GM18858 (cell line): ENCODE measurements at regions not wholly inside any gene's neighbourhood (a gene's known extent, or its start where the extent isn't known, plus 50 kb on each side); places are given as distances from the start of the nearest gene placed in this dataset.

Experiments used
- ATAC-seq: cut with Tn5 transposase; IDR thresholded peaks from one replicate; pipeline ENCODE4 v1.9.1; 2021; ENCODE audit not compliant: unreplicated experiment

DNA sequence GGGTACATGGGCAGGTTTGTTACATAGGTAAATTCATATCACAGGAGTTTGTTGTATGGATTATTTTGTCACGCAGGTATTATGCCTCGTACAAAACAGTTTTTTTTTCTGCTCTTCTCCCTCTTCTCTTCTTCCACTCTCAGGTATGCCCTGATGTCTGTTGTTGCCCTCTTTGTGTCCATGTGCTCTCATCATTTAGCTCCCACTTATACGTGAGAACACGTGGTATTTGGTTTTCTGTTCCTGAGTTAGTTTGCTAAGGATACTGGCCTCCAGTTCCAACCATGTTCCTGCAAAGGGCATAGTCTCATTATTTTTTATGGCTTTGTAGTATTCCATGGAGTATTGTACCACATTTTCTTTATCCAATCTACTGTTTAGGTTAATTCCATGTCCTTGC, 65.7 kb downstream of the UNC5CL start:
- no peak for ATAC-seq

DNA sequence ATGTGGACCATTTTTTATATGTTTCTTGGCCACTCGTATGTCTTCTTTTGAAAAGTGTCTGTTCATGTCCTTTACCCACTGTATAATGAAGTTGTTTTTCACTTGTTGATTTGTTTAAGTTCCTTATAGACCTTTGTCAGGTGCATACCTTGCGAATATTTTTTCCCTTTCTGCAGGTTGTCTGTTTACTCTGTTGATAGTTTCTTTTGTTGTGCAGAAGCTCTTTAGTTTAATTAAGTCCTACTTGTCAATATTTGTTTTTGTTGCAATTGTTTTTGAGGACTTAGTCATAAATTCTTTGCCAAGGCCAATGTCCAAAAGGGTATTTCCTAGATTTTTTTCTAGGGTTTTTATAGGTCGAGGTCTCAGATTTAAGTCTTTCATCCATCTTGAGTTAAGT, 66.2 kb downstream of the UNC5CL start:
- ATAC-seq = no peak

DNA sequence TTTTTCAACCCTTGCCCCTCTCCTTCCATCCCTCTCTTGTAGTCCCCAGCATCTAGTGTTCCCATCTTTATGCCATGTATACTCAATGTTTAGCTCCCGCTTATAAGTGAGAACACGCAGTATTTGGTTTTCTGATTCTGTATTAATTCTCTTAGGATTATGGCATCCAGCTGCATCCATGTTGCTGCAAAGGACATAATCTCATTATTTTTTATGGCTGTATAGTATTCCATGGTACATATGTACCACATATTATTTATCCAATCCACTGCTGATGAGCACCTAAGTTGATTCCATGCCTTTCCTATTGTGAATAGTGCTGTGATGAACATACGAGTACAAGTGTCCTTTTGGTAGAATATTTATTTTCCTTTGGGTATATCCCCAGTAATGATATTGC, 66.8 kb downstream of the UNC5CL start:
- no peak for ATAC-seq

DNA sequence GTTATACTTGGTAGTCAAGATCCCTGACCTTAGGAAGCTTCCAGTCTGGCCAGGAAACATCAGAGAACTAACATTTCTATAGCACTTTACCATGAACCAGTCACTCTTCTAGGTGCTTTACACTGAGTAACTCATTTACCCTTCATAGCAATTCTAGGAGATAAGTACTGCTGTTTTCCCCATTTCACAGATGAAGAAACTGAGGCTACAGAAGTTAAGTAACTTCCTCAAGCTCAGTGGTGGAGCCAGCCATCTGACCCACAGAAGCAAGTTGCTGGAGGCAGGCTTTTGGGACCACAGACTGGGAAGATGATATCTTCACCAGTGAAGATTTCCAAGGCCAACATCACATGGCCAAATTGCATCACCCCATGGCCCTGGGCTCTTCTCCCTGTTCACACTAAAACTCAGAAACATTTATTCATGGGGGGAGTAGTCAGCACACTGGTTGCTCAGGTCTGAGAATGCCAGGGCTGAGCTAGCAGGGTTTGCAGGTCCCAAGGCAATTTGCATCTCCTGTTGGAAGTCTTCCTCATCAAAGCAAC, 70.3 kb downstream of the UNC5CL start:
- ATAC-seq = no peak

DNA sequence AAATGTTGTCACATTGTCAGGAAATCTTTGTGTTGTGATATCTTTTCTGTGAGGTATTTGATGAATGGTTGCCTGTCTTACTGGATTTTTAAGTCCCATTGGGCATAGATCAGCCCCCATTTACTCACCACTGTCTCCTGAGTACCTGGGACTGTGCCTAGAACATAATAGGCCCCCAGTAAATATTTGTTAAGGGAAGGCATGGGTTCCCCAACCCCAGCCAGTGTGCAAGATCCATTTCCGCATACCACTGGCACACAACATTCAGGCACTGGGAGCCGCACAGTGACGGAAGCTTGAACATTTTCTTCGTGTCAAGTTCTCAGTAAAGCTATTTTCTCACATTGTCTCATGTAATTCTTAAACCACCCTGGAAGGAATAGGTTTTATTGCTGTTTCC, 72.2 kb downstream of the UNC5CL start:
- no peak for ATAC-seq

DNA sequence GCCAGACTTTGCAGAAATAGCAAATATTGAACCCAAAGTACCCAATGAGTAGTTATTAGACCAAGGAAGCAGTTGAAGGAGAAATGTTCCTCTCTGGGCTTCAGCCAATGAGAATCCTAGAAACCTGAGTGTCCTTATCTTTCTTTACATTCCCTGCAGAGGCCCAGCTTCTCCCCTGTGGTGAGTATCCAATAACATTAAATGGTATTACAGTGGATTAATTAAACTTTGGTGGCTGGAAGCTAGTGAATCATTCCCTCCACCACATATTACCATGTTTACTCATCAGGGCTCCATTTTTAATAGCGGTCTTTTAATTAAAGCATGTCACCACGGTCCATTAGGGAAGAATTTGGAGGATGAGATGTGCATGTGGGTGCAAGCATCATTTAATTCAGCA, 74.0 kb downstream of the UNC5CL start:
- no peak for ATAC-seq

DNA sequence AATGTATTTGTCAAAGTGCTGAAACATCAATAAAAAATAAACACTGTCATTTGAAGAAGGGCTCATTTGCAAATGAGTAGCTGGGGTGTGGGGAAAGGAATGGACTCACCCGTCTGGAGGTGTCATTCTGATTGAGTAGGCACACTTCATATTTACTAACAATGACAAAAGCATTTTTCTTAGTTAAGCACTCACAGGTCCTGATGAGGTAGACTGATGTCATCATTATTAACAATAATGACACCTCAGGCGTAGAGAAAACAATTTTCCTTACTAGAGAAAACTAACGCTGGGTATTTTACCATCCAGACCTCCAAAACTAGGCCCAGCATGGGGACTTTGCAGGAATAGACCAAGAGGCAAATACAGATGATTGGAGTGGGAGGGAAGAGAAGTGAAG, 76.0 kb downstream of the UNC5CL start:
- ATAC-seq = no peak

DNA sequence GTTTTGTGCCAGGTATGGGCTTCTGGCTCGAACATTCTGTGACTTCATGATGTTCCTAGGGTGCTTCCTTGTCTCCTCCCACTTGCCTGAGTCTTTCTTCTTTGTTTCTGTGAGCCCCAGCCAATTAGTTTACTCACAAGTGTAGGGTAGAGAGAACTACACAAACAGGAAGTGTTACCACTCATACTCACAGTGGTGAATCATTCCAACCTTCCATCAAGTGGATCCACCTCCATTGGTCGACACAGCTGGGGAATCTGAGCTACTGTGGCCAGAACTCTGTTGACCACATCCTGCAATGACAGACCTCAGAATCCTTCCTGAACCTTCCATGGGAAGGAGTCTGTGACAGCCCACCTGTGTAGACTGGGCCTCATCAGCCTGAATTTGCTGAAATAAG, 76.8 kb downstream of the UNC5CL start:
- no peak for ATAC-seq

DNA sequence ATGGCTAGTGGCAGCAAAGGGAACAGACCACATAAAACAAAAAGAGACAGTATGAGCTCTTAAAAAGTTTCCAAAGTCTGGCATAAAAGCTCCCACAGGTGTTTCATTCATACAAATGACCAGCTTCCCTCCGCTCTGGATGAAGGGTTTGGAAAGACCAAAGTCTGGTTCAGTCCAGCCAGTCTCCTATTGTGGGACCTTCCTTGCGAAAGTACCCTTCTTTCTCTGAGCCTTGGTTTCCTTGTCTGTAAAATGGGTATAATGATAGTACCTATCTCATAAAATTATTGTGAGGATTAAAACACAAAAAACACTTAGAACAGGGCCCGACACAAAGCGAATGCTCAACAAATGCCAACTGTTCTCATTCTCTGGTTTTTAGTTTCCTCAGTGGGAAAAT, 77.2 kb downstream of the UNC5CL start:
- no peak for ATAC-seq

DNA sequence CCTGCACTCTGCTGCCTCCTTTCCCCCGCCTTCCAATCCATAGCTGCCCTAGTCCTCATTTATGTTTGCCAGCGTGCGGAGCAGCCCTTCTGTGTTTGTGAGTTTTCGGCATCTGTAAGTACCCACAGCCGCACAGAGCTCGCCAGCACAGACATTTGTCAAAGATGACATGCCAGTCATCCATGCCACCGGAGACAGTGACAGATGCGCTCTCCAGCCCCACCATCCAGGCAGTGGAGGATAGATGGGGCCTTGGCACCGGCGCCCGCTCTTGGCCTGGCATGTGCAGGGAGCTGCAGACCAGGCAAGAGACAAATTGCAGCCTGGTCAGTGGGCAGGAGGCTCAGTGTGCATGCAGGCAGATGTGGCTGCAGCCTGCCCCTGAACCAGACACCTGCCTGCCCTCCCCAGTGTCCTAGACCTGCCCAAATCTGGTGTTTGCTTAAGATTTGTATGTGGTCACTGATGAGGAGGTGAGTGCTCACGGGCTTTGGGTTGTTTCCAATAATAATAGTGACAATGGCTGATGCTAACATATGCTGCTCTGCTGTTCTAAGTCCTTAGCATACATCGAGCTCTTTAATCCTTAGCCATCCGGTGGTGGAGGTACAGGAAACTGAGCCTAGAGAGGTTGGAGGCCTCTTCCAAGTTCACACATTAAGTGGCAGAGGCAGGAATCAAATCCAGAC, 78.1 kb downstream of the UNC5CL start:
- no peak for ATAC-seq

DNA sequence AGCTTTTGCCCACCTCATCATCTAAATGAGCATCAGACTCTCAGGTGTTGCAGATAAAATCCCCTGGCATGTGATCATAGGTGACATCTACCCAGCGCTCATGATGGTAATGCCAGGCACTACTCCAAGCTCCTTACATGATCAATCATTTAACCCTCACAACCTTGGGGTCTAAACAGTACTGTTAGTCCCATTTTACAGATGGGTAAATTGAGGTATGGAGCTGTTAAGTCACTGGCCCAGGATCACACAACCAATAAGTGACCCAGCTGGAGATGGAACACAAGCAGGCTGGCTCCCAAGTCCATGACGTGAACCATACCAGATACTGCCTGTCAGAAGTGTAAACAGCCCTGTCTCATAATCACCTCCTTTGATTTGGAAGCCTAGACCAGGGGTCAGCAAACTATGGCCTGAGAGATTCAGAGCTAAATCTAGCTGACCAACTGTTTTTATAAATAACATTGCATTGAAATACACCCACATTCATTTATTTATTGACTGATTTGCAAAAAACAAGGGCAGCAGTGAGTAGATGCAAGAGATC, 79.2 kb downstream of the UNC5CL start:
- ATAC-seq = no peak

DNA sequence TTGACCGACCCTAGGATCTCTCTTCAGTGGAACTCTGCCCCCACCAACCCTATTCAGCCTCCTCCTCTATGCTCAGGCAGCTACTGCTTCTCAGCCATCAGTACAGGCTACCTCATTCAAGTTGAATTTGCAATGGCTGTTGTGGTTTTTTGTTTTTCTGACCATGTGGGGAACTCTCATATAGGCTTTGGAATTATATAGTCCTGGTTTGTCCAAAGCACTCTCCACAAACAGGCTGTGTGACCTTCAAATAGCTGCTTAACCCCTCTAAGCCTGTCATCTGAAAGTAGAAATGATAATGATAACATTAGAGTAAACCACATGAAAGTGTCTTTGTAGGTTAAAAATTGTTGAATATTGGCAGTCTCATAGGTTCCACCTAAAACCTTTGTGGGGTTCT, 80.3 kb downstream of the UNC5CL start:
- no peak for ATAC-seq

DNA sequence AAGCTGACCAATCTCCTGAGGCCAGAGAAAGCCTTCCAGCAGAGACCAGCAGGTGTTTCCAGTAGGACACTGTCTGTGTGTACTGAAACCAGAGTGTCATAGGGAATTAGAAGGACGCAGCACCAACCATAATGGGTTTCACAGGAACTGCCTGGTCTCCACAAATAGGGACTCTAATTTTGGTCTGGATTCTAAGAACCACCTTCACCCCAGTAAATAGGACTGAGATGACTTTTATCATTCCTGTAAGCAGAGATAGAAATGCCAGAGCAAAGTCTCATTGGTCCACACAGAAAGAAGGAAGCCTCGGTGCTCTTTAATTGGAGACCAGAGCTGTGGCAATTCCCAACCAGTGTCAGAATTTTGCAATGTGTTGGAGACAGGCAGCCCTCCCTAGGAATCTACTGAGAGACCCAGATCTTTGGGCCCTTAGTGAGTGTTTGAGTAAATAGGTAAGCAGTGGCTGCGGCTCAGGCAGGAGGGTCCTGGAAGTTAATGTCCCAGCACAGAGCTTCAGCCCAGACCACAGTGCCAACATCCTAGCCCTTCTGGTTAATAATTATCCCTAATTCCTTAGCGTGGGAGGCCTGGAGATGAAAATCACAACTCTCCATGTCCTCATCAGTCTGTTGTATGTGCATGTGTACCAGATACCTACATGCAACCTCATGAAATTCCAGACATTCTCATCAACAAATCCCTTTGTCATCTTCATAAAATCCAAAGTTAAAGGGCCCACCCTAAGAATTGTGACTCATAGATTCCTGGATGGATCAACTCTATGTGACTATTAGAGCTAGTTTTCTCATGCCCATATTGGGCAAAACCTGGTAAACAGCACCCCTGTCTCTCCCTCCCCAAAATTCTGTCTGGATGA, 81.2 kb downstream of the UNC5CL start:
- no peak for ATAC-seq

DNA sequence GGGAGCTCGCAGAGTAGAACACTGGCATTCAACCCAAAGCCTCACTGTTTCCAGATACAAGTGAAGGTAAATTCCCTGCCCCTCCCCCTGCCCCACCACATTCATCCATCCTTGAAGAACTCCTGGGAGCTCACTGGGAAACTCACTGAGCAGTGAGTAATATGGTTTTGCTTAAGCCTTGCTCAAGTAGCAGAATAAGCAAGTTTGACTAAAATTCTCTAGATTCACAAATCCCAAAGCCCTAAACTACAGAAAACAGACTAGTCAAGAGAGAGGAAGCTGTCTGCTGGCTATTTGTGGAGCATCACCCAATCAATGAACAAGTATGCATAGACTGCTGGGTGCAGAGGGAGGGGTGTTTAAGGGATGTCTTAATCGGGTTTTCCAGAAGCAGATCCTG, 82.1 kb downstream of the UNC5CL start:
- no peak for ATAC-seq

DNA sequence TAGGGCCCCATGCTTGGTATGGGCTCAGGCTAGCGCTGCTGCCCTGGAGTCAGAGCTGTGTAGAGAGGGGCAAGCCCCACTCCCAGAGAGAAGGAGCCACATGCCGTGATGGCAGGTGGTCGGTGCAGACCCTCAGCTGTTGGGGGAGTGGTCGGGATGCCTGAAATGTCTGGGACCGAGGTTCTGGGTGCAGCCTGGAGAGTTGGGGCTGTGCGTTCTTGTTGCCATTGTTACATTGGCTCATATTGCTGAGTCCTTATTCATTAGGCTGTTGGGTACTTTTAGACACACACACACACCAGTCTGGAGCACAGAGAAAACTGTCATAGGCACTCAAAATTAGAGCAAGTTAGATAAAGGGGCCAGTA, 83.9 kb downstream of the UNC5CL start:
- no peak for ATAC-seq

DNA sequence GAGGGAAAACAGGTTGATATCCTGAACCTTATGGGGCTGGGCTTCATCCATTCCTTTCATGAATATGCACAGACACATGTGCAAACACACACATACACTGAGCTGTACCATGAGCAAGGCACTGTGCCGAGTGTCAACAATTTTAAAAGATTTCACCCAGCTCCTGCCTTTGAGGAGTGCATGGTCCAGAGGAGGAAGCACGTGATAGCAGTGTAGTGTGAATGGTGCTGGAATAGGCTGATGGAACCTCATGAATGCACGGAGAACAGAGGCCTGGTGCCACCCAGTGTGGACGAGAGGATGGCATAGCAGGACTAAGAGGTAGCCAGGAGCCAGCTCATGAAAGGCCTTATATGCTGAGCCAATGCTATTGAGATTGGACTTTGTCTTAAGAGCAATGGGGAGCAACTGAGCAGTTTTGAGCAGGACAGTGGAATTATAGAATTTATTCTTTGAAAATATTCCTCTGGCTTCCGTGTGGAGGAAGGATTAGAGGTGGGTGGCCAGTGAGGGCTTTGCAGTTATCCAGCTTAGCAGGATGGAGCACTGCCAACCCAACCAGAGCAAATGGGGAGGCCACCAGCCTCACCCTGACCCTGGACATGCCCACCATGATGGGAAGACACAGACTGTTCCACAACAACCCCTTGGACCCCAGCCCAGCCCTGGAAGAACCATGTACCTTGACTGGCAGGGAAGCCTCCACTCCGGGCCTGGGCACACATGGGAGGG, 84.4 kb downstream of the UNC5CL start:
- no peak for ATAC-seq

DNA sequence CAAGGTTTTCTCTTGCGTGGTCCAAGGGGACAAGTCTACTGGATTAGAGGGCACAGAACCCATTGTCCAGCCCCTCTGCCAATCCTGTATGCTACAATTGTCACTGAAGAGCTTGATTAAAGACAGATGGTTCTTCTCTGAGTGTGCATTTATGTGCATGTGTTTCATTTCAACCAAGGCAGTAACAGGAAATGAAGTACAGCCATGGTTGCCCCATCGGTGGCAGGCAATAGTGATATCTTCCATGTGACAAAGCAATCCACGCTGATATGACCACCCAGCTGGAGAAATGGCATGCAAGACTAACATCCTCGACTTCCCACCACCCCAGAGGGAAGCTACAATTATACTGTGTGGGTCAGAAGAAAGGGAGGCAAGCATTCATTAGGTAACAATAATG, 85.5 kb downstream of the UNC5CL start:
- ATAC-seq = no peak

DNA sequence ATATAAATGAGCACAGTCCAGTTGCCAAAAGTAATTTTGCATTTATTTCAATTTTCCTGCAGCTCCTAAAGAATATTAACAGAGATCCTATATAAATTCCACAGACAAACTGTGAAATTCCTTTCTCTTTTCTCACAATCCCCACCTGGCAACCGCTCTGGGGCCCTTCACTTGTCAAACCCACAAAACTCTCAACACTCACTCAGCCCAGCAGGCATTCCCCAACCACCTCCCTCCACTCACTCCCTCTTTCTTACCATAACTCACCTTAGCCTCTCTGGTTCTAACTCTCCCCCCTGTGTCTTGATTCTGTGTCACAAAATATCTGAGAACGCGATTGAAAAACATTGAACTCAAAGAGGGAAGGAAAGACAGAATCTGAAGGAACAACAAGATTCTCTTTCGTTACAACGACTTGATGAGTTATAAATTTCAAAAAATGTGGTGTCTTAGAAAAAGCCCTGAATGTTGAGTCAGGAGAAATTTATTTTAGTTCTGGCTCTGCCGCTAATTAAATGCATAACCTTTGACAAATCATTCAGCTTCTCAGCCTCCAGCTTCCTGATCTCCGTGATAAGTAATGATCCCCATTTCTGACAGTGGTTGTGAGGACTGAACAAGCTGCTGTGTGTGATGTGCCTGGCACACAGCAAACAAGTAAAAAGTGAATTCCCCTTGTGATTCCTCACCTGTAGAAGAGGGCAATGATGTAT, 87.9 kb downstream of the UNC5CL start:
- no peak for ATAC-seq

DNA sequence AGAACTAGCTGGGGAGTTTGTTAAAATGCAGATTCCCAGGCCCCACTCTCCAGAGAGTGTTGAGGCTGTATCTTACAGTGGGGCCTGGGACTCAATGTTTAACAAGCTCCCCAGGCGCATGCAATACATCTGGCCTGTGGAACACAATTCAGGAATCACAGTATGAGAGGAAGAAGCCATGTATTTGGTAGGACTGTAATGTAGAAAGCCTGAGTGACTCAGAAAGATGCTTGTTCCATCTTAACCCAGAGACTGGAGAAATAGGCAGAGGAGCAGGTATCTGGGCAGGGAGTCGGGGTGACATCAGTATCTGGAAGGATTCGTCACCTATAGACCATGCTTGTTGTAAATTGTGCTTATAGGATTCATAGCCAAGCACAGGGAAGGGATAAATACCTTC, 90.5 kb downstream of the UNC5CL start:
- no peak for ATAC-seq

DNA sequence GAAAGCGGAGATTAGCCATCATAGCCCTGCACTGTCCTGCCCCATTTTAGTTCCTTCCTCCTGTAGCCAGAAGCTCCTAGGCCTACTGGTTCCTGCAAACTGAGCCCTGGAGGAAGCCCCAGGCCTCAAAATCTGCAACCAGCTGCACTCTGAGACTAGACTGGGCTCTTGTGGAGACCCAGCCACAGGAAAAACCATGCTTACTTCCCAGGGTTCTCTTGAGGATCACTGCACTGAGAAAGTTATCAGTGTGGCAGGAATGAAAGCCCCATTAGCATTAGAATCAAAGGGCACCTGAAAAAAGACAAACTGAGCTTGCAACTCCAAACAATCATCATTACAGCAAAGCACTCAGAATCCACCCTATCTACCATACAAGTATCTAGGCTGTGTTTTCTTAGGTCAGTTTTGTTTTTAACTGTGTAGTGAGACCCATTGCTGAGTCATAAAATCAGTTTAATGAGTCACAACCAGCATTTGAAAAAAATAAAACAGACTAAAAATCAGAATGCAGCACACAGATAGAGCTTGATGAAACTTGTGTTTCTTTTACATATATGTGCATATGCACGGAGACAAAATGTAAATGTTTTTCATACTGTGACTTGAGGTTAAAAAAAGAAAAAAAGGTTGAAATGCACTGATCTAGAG, 91.0 kb downstream of the UNC5CL start:
- no peak for ATAC-seq
